ENCODE measurements at regions not wholly inside any gene's neighbourhood (a gene's known extent, or its start where the extent isn't known, plus 50 kb on each side); places are given as distances from the start of the nearest gene placed in this dataset.
"Not testable (repeated sequence)": the region's sequence is repeated elsewhere in the genome, so short reads cannot be mapped to it uniquely, and the experiment has no call there.

DNA sequence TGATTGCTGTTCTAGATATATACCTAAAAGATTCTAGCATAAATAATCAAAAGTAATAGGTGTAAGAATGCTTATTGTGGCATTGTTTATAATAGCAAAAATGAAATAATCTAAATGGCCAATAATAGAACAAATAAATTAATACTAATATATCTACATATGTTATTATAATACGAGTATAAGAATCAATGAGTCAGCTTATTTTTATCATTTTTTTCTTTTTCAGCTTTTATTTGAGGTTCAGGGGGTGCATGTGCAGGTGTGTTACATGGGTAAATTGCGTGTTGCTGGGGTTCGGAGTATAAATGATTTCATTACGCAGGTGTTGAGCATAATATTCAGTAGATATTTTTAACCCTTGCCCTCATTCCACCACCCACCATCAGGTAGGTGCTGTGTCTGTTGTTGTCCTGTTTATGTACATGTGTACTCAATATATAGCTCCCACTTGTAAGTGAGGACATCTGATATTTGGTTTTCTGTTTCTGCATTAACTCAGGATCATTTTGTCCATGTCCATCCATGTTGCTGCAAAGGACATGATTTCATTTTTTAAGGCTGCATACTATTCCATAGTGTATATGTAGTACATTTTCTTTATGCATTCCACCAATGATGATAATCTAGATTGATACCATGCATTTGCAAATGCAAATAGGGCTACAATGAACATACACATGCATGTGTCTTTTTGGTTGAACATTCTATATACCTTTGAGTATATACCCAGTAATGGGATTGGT, 122.2 kb upstream of the GMNC start:
- no peak for DNase-seq

DNA sequence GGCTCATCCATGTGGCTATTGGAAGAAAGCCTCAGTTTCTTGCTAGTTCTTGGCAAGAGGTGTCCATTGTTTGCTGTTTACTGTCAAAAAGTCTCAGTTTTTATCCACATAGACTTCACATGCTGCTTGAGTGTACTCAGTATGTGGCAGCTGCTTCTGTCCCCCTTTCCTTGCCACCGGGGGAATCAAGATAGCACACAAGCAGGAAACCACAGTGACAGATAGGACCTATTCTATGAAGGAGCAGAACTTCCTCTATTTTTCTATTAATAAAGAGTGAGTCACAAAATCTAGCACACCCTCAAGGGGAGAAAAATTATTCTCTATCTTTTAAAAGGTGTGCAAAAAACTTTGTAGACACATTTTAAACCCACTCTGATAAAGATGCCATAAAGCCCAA, 121.4 kb upstream of the GMNC start:
- DNase-seq, result peak; percentile 68

DNA sequence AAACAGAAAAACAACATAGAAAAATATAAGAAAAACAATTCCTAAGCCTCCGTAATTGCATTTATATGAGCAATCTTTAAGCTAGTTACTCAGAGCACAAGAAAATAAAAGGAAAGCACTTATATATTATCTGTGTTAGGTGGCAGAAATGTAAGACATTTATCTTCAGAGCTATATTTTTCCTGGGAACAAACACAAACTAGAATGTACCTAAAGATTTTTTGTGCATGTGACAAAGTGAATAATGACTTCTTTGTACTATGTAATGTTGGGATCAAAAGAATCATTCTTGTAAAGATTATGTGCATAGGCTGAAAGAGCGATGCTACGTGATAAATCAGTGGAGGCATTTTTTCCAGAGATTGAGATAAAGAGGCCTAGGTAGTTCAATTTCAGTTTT, 111.3 kb upstream of the GMNC start:
- DNase-seq, result no peak

DNA sequence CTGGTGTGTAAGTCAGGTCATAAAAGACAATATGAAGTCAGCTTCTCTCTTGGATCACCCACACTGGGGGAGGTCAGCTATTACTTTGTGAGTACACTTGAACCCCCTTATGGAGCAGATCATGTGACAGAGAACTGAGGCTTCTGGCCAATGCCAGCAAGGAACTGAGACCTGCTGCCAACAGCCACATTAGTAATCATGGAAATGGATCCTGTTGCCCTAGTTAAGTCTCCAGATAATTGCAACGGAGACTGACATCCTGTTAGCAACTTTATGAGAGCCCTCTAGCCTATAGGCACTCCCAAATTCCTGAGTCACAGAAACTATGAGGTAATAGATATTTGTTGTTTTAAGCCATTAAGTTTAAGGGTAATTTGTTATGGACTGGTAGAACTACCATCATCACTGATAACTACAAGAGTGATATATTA, 110.4 kb upstream of the GMNC start:
- no peak for DNase-seq

DNA sequence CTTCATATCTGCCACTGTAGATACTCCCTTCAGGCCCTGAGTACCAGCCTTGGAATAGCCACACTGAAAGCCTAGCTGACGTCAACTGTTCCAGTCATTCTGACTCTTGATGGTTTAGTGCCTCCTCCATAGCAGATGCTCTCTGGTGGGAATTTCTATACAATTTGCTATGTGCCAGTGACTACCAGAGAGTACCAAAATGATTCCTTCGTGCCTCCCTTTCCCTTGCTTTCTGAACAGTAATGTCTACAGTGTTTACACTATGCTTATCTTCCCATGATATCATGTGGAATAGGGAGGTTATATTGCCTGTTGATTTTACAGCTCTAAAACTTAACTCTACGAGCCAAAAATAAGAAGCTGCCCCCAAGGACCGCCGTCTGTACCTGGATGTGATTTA, 109.7 kb upstream of the GMNC start:
- DNase-seq, result no peak

DNA sequence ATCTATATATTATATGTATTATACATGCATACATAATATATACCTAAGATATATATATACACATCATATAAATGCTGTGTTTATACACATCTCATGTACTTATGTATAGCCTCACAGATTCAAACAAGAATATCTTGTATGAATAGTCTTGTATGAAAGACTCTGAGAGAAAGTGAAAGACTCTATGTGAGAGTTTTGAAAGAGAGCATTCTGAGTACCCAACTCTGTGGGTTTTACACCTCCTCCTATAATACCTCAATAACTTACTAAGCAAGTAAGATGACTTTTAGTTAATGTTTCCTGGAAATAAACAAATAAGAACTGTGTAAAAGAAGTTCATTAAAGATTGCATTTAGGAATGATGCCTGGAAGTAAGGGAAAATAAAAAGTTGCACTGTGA, 108.1 kb upstream of the GMNC start:
- DNase-seq, result no peak

DNA sequence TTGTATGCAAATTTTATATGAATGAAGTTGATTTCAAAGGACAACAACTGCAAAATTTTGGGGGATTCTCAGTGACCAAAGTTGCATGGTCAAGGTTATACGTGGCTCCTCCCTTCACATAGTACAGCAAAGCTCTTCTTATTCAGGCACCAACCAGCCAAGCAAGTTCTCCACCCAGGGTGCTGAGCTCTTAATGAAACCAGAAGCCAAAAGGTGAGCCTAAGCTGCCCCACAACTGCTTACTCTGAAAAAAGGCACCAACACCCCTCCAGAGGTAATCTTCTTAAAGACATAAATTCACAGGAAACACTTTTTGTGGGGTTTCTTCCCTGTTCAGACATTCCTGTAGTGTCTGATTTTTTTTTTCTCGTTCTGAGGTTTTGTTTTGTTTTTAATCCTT, 106.1 kb upstream of the GMNC start:
- no peak for DNase-seq

DNA sequence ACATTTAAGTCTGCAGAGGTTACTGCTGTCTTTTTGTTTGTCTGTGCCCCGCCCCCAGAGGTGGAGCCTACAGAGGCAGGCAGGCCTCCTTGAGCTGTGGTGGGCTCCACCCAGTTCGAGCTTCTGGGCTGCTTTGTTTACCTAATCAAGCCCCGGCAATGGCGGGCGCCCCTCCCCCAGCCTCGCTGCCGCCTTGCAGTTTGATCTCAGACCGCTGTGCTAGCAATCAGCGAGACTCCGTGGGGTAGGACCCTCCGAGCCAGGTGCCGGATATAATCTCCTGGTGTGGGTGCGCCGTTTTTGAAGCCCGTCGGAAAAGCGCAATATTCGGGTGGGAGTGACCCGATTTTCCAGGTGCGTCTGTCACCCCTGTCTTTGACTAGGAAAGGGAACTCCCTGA, 102.4 kb upstream of the GMNC start:
- DNase-seq, result not testable (repeated sequence)

DNA sequence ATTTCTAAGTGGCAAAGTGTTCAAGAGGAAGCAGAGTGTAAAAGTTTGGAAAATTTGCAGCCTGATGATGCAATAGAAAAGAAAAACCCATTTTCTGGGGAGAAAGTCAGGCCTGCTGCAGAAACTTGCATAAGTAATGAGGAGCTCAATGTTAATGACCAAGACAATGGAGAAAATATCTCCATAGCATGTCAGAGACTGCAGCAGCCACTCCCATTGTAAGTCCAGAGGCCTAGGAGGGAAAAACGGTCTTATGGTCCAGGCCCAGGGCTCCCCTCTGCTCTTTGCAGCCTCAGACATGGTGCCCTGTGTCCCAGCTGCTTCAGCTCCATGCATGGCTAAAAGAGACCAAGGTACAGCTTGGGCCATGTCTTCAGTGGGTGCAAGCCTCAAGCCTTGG, 96.6 kb upstream of the GMNC start:
- DNase-seq, result no peak

DNA sequence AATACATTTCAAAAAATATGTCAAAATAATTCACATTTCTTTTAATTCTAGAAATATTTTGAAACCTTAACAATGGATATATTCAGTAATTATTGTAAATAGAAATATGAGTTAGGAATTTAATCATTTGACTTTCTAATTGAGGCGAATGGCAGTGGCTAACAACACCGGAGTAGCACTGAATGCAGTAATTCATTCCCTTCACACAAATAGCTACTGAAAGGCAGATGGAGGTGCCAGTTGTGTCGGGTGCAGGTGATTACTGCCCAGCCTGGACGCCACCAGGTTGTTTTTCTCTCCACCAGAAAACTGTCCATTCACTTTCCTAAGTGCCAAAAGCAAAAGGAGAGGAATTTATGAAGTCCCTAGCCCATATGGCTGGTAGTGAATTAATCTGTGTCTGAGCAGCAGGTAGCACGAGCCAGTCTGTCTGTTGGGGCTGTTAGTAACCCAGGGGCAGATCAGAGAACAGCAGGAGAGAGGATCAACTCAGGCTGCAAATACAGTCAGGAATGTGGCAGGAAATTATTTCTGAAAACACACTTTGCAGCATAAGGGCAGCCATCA, 79.3 kb upstream of the GMNC start:
- DNase-seq, result no peak

DNA sequence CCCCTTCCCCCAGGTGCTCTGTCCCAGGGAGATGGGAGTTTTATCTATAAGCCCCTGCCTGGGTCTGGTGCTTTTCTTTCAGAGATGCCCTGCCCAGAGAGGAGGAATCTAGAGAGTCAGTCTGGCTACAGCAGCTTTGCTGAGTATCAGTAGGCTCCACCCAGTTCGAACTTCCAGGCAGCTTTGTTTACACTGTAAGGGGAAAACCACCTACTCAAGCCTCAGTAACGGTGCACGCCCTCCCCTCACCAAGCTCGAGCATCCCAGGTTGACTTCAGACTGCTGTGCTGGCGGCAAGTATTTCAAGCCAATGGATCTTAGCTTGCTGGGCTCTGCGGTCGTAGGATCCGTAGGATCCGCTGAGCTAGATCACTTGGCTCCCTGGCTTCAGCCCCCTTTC, 72.1 kb upstream of the GMNC start:
- not testable (repeated sequence) for DNase-seq

DNA sequence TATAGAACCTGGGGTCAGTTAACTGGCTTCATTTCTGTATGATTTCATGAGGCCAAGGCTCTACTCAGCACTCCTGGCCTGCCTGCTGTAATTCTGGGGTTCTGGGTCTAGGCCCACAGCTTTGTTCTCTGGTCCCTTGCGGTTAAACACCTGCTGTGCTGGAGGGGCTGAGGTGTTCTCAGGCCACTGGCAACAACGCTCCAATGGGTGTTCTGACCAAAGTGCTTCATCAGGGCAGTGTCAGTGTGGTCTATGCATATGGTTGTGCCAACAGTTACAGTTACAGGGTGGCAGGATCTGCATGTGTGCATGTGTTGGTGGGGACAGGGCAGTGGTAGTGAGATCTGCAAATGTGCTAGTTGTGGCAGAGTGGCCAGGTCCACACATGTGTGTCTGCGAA, 64.1 kb upstream of the GMNC start:
- no peak for DNase-seq

DNA sequence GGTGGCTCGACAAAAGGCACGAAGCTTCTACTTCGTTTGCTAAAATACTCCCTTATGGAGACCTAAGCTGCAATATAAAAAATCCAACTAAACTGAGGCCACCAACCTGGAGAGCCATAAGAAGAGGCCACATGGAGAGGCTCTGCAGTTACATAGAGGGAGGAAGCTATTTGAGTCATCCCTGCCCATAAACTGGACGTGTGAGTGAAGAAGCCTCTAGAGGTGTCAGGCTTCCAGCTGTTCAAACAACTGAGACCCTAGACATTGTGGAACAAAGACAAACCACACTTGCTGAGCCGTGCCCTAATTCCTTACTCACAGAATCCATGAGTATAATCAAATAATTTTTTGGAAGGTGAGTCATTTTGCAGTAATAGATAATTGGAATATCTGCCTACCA, 50.2 kb upstream of the GMNC start:
- no peak for DNase-seq
